ENCODE measurements at regions not wholly inside any gene's neighbourhood (a gene's known extent, or its start where the extent isn't known, plus 50 kb on each side); places are given as distances from the start of the nearest gene placed in this dataset.

- no peaks in the 10 kb centered on the region for H3K4me1 ChIP-seq (ENCODE audit: low read length)
- no peaks in the 10 kb centered on the region for H3K27me3 ChIP-seq (ENCODE audit: low read depth, low read length)
- no peak overlapping the region for H3K27ac ChIP-seq (ENCODE audit: low read length)
- TF ChIP-seq EZH2phosphoT487 (IDR thresholded peaks at IDR 0.05; ENCODE audit: low read depth) (no peak), CTCF (IDR thresholded peaks at IDR 0.05; ENCODE audit: low read depth, low read length) (no peak)
- no peaks in the 10 kb centered on the region for H3K79me2 ChIP-seq (ENCODE audit: low read length)
- no peak overlapping the region for H2AFZ ChIP-seq (ENCODE audit: low read depth, low read length)
- no peak overlapping the region for H3K4me3 ChIP-seq (ENCODE audit: low read length)
- H4K20me1 ChIP-seq (ENCODE audit: insufficient read depth, low read length), result no peaks in the 10 kb centered on the region
- no peak overlapping the region for H3K4me2 ChIP-seq (ENCODE audit: low read length)
- no peaks in the 10 kb centered on the region for H3K36me3 ChIP-seq (replicated peaks; ENCODE audit: low read depth, low read length)
- no peaks in the 10 kb centered on the region for H3K9me3 ChIP-seq (ENCODE audit: insufficient read depth, low read length)
- H3K9ac ChIP-seq (ENCODE audit: low read length), result no peak overlapping the region
Measured at GRCh38 chr1:106699433-106699832, 357.0 kb upstream of the PRMT6 start.

- no peak overlapping the region for H3K9ac ChIP-seq (ENCODE audit: low read length)
- H3K79me2 ChIP-seq (ENCODE audit: low read length), result no peaks in the 10 kb centered on the region
- no peaks in the 10 kb centered on the region for H3K27me3 ChIP-seq (ENCODE audit: low read depth, low read length)
- H3K4me1 ChIP-seq (ENCODE audit: low read length), result no peaks in the 10 kb centered on the region
- no peaks in the 10 kb centered on the region for H3K36me3 ChIP-seq (replicated peaks; ENCODE audit: low read depth, low read length)
- no peak overlapping the region for H2AFZ ChIP-seq (ENCODE audit: low read depth, low read length)
- no peak overlapping the region for H3K27ac ChIP-seq (ENCODE audit: low read length)
- no peaks in the 10 kb centered on the region for H4K20me1 ChIP-seq (ENCODE audit: insufficient read depth, low read length)
- no peak for TF ChIP-seq CTCF (IDR thresholded peaks at IDR 0.05; ENCODE audit: low read depth, low read length)
- no peak for TF ChIP-seq EZH2phosphoT487 (IDR thresholded peaks at IDR 0.05; ENCODE audit: low read depth)
- H3K4me3 ChIP-seq (ENCODE audit: low read length), result no peak overlapping the region
- no peaks in the 10 kb centered on the region for H3K9me3 ChIP-seq (ENCODE audit: insufficient read depth, low read length)
- no peak overlapping the region for H3K4me2 ChIP-seq (ENCODE audit: low read length)
Measured at GRCh38 chr1:106700211-106700610, 356.3 kb upstream of the PRMT6 start.

GRCh38 chr1:106705971-106706370 lies 350.5 kb upstream of the PRMT6 start:
- no peak overlapping the region for H3K4me3 ChIP-seq (ENCODE audit: low read length)
- H3K9ac ChIP-seq (ENCODE audit: low read length), result no peak overlapping the region
- H3K27me3 ChIP-seq (ENCODE audit: low read depth, low read length), result no peaks in the 10 kb centered on the region
- no peaks in the 10 kb centered on the region for H4K20me1 ChIP-seq (ENCODE audit: insufficient read depth, low read length)
- no peak overlapping the region for H3K4me2 ChIP-seq (ENCODE audit: low read length)
- no peaks in the 10 kb centered on the region for H3K79me2 ChIP-seq (ENCODE audit: low read length)
- no peaks in the 10 kb centered on the region for H3K36me3 ChIP-seq (replicated peaks; ENCODE audit: low read depth, low read length)
- H3K27ac ChIP-seq (ENCODE audit: low read length), result no peak overlapping the region
- TF ChIP-seq CTCF (IDR thresholded peaks at IDR 0.05; ENCODE audit: low read depth, low read length), result no peak
- no peak for TF ChIP-seq EZH2phosphoT487 (IDR thresholded peaks at IDR 0.05; ENCODE audit: low read depth)
- no peaks in the 10 kb centered on the region for H3K4me1 ChIP-seq (ENCODE audit: low read length)
- no peak overlapping the region for H2AFZ ChIP-seq (ENCODE audit: low read depth, low read length)
- H3K9me3 ChIP-seq (ENCODE audit: insufficient read depth, low read length), result no peaks in the 10 kb centered on the region

- Histone ChIP-seq H3K9ac (ENCODE audit: low read length) (no peak overlapping the region), H3K4me3 (ENCODE audit: low read length) (no peak overlapping the region), H3K27me3 (ENCODE audit: low read depth, low read length) (no peaks in the 10 kb centered on the region), H3K4me1 (ENCODE audit: low read length) (peaks cover 17% of the 10 kb centered on the region), H3K36me3 (replicated peaks; ENCODE audit: low read depth, low read length) (peaks cover 12% of the 10 kb centered on the region), H3K79me2 (ENCODE audit: low read length) (no peaks in the 10 kb centered on the region), H4K20me1 (ENCODE audit: insufficient read depth, low read length) (no peaks in the 10 kb centered on the region), H3K9me3 (ENCODE audit: insufficient read depth, low read length) (no peaks in the 10 kb centered on the region), H2AFZ (ENCODE audit: low read depth, low read length) (no peak overlapping the region), H3K4me2 (ENCODE audit: low read length) (no peak overlapping the region), H3K27ac (ENCODE audit: low read length) (no peak overlapping the region)
- TF ChIP-seq CTCF (IDR thresholded peaks at IDR 0.05; ENCODE audit: low read depth, low read length) (no peak), EZH2phosphoT487 (IDR thresholded peaks at IDR 0.05; ENCODE audit: low read depth) (no peak)
Measured at GRCh38 chr1:106717591-106717990, 338.9 kb upstream of the PRMT6 start.

Data from OCI-LY3 (cell line).